CD4-positive, alpha-beta T cell treated with Interleukin-17A for 1 hour (primary cell): ENCODE measurements at regions not wholly inside any gene's neighbourhood (a gene's known extent, or its start where the extent isn't known, plus 50 kb on each side); places are given as distances from the start of the nearest gene placed in this dataset.

Source experiments
- DNase-seq: peaks from one replicate; pipeline ENCODE4 v3.0.0-alpha.2; 2020

- peak; percentile 36 for DNase-seq
Observed at GRCh38 chr15:98421419-98422129, 226.8 kb upstream of the IGF1R start.

GRCh38 chr15:98422130-98422478 is 226.2 kb upstream of the IGF1R start:
- no peak for DNase-seq

- DNase-seq: no peak
Observed at GRCh38 chr15:98425173-98425572, 223.2 kb upstream of the IGF1R start.

GRCh38 chr15:98427321-98427720 is 221.0 kb upstream of the IGF1R start:
- no peak for DNase-seq

- peak; percentile 31 for DNase-seq
Observed at GRCh38 chr15:98428253-98428989, 219.9 kb upstream of the IGF1R start.

- no peak for DNase-seq
Observed at GRCh38 chr15:98431171-98431570, 217.2 kb upstream of the IGF1R start.

GRCh38 chr15:98433346-98433745 is 215.0 kb upstream of the IGF1R start:
- no peak for DNase-seq

GRCh38 chr15:98433856-98434255 is 214.5 kb upstream of the IGF1R start:
- no peak for DNase-seq

- DNase-seq: no peak
Observed at GRCh38 chr15:98437752-98438151, 210.6 kb upstream of the IGF1R start.

GRCh38 chr15:98438326-98438725 is 210.0 kb upstream of the IGF1R start:
- no peak for DNase-seq

GRCh38 chr15:98438907-98439306 is 209.4 kb upstream of the IGF1R start:
- no peak for DNase-seq

GRCh38 chr15:98439523-98439942 is 208.8 kb upstream of the IGF1R start:
- DNase-seq: no peak

- DNase-seq: no peak
Observed at GRCh38 chr15:98440917-98441316, 207.4 kb upstream of the IGF1R start.

- DNase-seq: no peak
Observed at GRCh38 chr15:98441599-98441998, 206.7 kb upstream of the IGF1R start.

- peak; percentile 41 for DNase-seq
Observed at GRCh38 chr15:98442379-98442833, 205.9 kb upstream of the IGF1R start.

GRCh38 chr15:98442901-98443300 is 205.4 kb upstream of the IGF1R start:
- DNase-seq: no peak

GRCh38 chr15:98443526-98443925 is 204.8 kb upstream of the IGF1R start:
- DNase-seq: no peak

GRCh38 chr15:98444138-98444537 is 204.2 kb upstream of the IGF1R start:
- DNase-seq: no peak

- DNase-seq: no peak
Observed at GRCh38 chr15:98445315-98445714, 203.0 kb upstream of the IGF1R start.

- no peak for DNase-seq
Observed at GRCh38 chr15:98446083-98446482, 202.3 kb upstream of the IGF1R start.

GRCh38 chr15:98447069-98447468 is 201.3 kb upstream of the IGF1R start:
- no peak for DNase-seq

- DNase-seq: no peak
Observed at GRCh38 chr15:98451236-98451635, 197.1 kb upstream of the IGF1R start.

- no peak for DNase-seq
Observed at GRCh38 chr15:98452238-98452637, 196.1 kb upstream of the IGF1R start.

GRCh38 chr15:98455904-98456303 is 192.4 kb upstream of the IGF1R start:
- DNase-seq: no peak

GRCh38 chr15:98476559-98476958 is 171.8 kb upstream of the IGF1R start:
- DNase-seq: no peak
